Suprapubic skin (tissue), 4 donors: ENCODE measurements at regions not wholly inside any gene's neighbourhood (a gene's known extent, or its start where the extent isn't known, plus 50 kb on each side); places are given as distances from the start of the nearest gene placed in this dataset.
A peak's percentile ranks its signal among the peaks of the same experiment; 100 is the strongest.

ENCODE experiments used
- DNase-seq, 2 donors: peaks; one replicate each; pipeline ENCODE4 v3.0.0-alpha.2; 2019; ENCODE audit warnings: low spot score in 2 of 2
- H3K27ac ChIP-seq: fragments of 200-600 bp; sonication (generic); one replicate; pipeline ENCODE4 v1.5.1; 2019
- H3K27me3 ChIP-seq: fragments of 200-600 bp; sonication (generic); one replicate; pipeline ENCODE4 v1.5.1; 2019
- H3K36me3 ChIP-seq: fragments of 200-600 bp; sonication (generic); one replicate; pipeline ENCODE4 v1.5.1; 2019
- H3K4me1 ChIP-seq: fragments of 200-600 bp; sonication (generic); one replicate; pipeline ENCODE4 v1.5.1; 2019
- H3K4me3 ChIP-seq: fragments of 200-600 bp; sonication (generic); one replicate; pipeline ENCODE4 v1.5.1; 2019; ENCODE audit warnings: mild to moderate bottlenecking
- H3K9me3 ChIP-seq: fragments of 200-600 bp; sonication (generic); one replicate; pipeline ENCODE4 v1.5.1; 2019
- EP300 ChIP-seq: sonication (generic); formaldehyde crosslinking; IDR thresholded peaks from one replicate; pipeline ENCODE4 v1.6.1; 2017; ENCODE audit warnings: antibody characterized with exemption
- POLR2A ChIP-seq, 2 donors: fragments of 450-650 bp; IDR thresholded peaks; one replicate each; pipeline ENCODE4 v1.6.1; 2017; ENCODE audit warnings: antibody characterized with exemption in 2 of 2, mild to moderate bottlenecking in 2 of 2, moderate library complexity in 2 of 2
- POLR2AphosphoS5 ChIP-seq, 3 donors: sonication (generic); formaldehyde crosslinking; IDR thresholded peaks; one replicate each; pipeline ENCODE4 v1.6.1; 2017; ENCODE audit warnings: antibody characterized with exemption in 3 of 3
- WGBS: methylation state at CpG from one replicate; pipeline ENCODE4 v1.1.5; 2018; 5-methylcytosine and 5-hydroxymethylcytosine counted together
- TF ChIP-seq, protein P1 (sequence below), 2 donors: fragments of 200-600 bp in 1 of 2; fragments of 450-650 bp in 1 of 2; sonication (generic) in 1 of 2; IDR thresholded peaks; one replicate each; pipeline ENCODE4 v1.5.1; 2016 to 2019; ENCODE audit warnings: antibody characterized with exemption in 2 of 2, mild to moderate bottlenecking in 1 of 2, moderate library complexity in 1 of 2

DNA sequence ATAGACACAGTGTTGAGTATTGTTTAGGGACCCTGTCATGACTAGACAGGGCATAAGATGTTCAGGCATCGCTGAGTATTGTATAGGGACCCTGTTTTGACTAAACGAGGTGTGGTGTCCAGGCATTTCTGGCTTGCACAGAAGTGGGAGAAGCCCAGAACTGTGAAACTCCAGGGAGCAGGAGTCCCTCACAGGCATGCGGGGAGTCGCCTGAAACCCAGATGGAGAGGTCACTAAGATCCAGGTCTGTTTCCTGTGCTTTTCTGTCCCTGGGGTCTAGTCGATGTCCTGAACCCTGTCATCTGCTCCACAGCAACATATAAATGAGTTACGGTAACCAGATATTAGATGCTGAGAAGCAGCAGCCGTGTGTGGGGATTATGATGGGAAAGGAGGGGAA lies 469.0 kb upstream of the SALL3 start:
- TF ChIP-seq POLR2A (IDR thresholded peaks at IDR 0.05) = no peak
- no peak for TF ChIP-seq POLR2AphosphoS5 (IDR thresholded peaks at IDR 0.05)
- TF ChIP-seq, protein P1, sequence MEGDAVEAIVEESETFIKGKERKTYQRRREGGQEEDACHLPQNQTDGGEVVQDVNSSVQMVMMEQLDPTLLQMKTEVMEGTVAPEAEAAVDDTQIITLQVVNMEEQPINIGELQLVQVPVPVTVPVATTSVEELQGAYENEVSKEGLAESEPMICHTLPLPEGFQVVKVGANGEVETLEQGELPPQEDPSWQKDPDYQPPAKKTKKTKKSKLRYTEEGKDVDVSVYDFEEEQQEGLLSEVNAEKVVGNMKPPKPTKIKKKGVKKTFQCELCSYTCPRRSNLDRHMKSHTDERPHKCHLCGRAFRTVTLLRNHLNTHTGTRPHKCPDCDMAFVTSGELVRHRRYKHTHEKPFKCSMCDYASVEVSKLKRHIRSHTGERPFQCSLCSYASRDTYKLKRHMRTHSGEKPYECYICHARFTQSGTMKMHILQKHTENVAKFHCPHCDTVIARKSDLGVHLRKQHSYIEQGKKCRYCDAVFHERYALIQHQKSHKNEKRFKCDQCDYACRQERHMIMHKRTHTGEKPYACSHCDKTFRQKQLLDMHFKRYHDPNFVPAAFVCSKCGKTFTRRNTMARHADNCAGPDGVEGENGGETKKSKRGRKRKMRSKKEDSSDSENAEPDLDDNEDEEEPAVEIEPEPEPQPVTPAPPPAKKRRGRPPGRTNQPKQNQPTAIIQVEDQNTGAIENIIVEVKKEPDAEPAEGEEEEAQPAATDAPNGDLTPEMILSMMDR (IDR thresholded peaks at IDR 0.05) = no peak
- no peak for TF ChIP-seq EP300
- peak in 1 of 2 donors; percentile 60 for DNase-seq
- Histone ChIP-seq H3K9me3 (no peaks in the 10 kb centered on the region), H3K27me3 (peaks cover 8% of the 10 kb centered on the region), H3K27ac (no peak overlapping the region), H3K36me3 (no peaks in the 10 kb centered on the region), H3K4me1 (no peaks in the 10 kb centered on the region), H3K4me3 (no peak overlapping the region)
- 56% methylated on average over 7 of the region's 7 CpGs for WGBS

DNA sequence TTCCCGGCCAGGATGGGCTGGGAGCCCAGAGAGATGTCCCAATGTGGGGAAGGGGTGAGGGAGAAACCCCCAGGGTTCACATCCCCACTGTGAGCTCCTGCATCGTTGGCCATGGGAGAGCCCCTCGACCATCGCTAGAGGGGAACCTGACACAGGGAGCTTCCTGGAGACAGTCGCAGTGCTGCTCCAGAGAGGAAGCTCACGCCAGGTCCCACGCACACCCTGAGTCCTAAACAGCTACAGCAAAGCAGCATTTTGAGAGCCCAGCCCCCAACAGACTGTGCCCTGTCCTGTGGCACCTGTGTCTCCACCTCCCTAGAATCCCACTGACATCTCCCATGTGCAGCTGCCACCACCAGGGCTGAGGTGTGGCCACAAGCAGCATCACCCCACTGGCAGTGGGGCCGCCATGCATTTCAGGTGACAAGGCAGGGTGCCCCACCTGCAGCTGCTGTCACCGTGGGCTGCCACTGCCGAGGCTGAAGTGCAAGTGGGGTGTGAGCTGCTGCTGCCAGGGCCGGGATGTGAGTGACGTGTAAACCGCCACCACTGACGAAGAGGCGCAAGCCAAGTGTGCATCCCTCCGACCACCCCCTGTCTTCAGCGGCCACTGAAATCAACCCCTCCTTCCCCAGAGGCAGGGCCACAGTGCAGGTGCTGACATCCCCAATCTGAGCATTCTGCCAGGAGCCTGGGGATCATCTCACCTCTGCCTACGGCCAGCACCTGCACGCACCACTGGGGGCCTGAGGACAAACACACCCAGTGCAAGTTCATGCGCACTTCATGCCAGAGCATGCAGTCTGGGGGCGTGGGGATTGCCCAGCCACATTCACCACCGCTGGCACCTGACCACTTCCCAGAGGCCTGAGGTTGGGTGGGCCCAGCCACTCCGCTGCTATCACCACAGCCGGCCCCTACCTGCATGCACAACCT lies 467.7 kb upstream of the SALL3 start:
- TF ChIP-seq POLR2AphosphoS5 (IDR thresholded peaks at IDR 0.05) = no peak
- TF ChIP-seq, protein P1 (IDR thresholded peaks at IDR 0.05) = no peak
- TF ChIP-seq EP300 = no peak
- no peak for TF ChIP-seq POLR2A (IDR thresholded peaks at IDR 0.05)
- Histone ChIP-seq H3K9me3 (no peaks in the 10 kb centered on the region), H3K4me3 (no peak overlapping the region), H3K27ac (no peak overlapping the region), H3K4me1 (no peaks in the 10 kb centered on the region), H3K36me3 (no peaks in the 10 kb centered on the region), H3K27me3 (peaks cover 8% of the 10 kb centered on the region)
- 79% methylated on average over 13 of the region's 24 CpGs for WGBS
- peak in 1 of 2 donors; percentile 70 for DNase-seq

DNA sequence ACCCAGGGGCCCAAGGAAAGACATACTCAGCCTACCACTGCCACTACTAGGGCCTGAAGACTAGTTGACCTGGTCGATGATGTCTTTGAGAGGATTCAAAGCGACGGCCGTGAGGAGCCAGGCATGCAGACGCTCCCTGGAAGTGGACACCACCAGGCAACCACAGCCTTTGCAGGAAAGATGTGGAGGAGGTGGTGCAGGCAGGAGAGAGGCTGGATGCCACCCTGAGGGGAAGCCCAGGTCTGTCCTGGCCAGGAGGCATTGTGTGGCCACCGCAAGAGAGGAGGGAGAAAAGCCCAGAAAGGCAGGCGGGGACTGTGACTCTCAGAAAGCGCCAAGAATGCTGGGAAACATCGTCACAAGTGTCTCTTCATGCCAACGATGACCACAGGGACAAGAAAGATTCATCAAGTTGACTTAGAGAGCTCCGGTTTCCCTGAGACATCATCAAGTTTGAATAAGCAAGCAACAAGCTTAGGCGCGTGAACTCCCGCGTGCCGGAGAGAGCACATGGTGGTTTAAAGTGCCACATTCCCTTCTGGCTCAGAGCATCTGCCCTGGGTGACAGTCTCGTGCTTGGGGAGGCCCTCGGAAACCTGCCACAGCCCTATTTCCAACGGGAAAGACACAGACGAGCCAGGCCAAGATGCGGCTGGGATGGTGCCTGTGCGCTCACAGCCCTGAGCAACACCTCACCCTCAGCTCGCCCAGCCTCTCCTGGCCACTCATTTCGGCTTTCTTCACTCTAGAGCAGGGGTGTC lies 464.5 kb upstream of the SALL3 start:
- 87% methylated on average over 19 of the region's 24 CpGs for WGBS
- no peak overlapping the region for H3K4me3 ChIP-seq
- H3K9me3 ChIP-seq = no peaks in the 10 kb centered on the region
- DNase-seq = peak in 1 of 2 donors; percentile 54
- no peak for TF ChIP-seq EP300
- TF ChIP-seq, protein P1 (IDR thresholded peaks at IDR 0.05) = no peak
- no peak for TF ChIP-seq POLR2AphosphoS5 (IDR thresholded peaks at IDR 0.05)
- TF ChIP-seq POLR2A (IDR thresholded peaks at IDR 0.05) = no peak
- peaks cover 5% of the 10 kb centered on the region for H3K27me3 ChIP-seq
- no peaks in the 10 kb centered on the region for H3K4me1 ChIP-seq
- no peaks in the 10 kb centered on the region for H3K36me3 ChIP-seq
- no peak overlapping the region for H3K27ac ChIP-seq

DNA sequence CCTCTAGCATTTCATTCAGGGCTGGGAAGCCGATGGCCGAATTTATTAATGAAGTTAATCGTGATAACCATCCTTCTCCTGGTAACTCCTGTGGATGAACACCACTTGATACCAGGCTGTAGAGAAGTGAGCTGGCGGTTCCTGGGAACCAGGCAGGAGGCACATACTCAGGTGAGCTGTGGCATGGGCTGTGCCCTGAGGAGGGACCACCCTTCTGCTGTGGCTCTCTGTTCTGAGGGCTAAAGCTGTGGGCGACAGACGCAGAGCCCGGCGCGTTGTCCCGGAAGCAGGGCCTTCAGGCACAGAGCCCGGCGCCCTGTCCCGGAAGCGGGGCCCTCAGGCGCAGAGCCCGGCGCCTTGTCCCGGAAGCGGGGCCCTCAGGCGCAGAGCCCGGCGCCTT lies 462.3 kb upstream of the SALL3 start:
- Histone ChIP-seq H3K4me3 (no peak overlapping the region), H3K27me3 (peaks cover 7% of the 10 kb centered on the region), H3K27ac (no peak overlapping the region), H3K4me1 (no peaks in the 10 kb centered on the region), H3K9me3 (no peaks in the 10 kb centered on the region), H3K36me3 (no peaks in the 10 kb centered on the region)
- DNase-seq = no peak
- WGBS = 95% methylated on average over 5 of the region's 22 CpGs
- no peak for TF ChIP-seq EP300
- TF ChIP-seq POLR2AphosphoS5 (IDR thresholded peaks at IDR 0.05) = no peak
- TF ChIP-seq, protein P1 (IDR thresholded peaks at IDR 0.05) = no peak
- TF ChIP-seq POLR2A (IDR thresholded peaks at IDR 0.05) = no peak

DNA sequence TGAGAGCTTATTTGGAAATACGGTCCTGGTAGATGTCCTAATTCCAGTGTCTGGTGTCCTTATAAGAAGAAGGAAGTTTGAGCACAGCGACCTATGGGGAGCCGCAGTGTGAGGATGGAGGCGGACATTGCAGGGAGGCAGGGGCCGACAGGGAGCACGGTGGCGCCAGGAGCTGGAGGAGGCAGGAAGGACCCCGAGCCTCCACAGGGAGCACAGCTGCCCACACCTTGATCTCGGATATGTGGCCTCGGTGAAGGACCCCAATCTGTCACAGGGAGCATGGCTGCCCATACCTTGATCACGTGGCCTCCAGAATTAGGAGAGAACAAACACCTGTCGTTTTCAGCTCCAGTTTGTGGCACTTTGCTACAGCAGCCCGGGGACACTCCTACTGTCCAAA lies 461.6 kb upstream of the SALL3 start:
- no peaks in the 10 kb centered on the region for H3K4me1 ChIP-seq
- TF ChIP-seq EP300 = no peak
- TF ChIP-seq POLR2A (IDR thresholded peaks at IDR 0.05) = no peak
- no peak for TF ChIP-seq POLR2AphosphoS5 (IDR thresholded peaks at IDR 0.05)
- TF ChIP-seq, protein P1 (IDR thresholded peaks at IDR 0.05) = no peak
- whole genome bisulfite sequencing = 80% methylated on average over 10 of the region's 13 CpGs
- no peaks in the 10 kb centered on the region for H3K36me3 ChIP-seq
- peaks cover 5% of the 10 kb centered on the region for H3K27me3 ChIP-seq
- H3K9me3 ChIP-seq = no peaks in the 10 kb centered on the region
- no peak overlapping the region for H3K27ac ChIP-seq
- H3K4me3 ChIP-seq = no peak overlapping the region
- DNase-seq = no peak
